ENCODE measurements at regions not wholly inside any gene's neighbourhood (a gene's known extent, or its start where the extent isn't known, plus 50 kb on each side); places are given as distances from the start of the nearest gene placed in this dataset.
"Not testable (repeated sequence)": the region's sequence is repeated elsewhere in the genome, so short reads cannot be mapped to it uniquely, and the experiment has no call there.

DNA sequence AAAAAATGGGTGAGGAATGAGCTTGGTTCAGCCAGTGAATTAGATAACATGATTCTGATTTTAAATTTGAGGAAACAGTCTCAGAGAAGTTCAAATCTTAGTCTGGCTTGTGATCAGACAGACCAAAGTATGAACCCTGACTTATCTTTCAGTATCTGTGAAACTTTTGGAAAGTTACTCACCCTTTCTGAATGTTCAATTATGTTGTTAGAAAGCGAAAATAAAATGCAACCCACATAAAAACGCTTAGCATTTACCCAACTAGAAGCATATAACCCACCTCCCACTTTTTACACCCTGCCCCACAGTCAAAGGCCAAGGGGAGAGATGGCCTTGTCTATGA lies 319.7 kb downstream of the SPATA31A1 start:
- not testable (repeated sequence) for DNase-seq

DNA sequence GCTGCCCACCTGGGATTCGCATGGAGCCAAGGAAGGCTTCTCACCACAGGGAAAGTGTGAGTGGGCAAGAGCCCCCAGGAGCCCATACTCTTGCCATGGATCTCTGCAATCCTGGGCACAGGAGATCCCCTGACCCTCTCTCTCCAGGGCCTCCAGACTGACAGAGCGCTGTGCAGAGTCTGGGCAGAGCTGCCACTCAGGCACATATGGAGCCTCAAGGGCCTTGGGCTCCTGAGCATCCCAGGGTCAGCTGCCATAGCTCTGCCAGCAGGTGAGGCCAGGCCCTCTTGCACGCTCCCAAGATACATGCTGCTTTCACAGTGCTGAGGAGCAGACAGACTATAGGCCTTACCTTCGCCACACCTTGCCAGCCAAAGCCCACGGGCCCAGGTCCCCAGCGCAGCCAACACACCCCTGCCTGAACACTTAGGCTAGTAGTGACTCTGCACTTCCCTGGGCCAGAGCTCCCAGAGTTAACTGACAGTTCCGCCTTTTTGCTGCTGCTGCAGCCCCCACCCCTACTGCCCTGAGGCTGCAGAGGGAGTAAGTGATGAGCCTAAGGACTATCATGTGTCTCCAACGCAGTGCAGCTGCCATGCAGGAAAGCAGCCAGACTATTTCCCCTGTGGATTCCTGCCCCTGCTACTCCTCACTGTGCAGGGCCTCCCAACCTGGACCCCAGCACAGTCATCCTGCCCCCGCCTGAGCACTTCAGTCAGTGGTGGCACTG lies 323.2 kb downstream of the SPATA31A1 start:
- DNase-seq: not testable (repeated sequence)

DNA sequence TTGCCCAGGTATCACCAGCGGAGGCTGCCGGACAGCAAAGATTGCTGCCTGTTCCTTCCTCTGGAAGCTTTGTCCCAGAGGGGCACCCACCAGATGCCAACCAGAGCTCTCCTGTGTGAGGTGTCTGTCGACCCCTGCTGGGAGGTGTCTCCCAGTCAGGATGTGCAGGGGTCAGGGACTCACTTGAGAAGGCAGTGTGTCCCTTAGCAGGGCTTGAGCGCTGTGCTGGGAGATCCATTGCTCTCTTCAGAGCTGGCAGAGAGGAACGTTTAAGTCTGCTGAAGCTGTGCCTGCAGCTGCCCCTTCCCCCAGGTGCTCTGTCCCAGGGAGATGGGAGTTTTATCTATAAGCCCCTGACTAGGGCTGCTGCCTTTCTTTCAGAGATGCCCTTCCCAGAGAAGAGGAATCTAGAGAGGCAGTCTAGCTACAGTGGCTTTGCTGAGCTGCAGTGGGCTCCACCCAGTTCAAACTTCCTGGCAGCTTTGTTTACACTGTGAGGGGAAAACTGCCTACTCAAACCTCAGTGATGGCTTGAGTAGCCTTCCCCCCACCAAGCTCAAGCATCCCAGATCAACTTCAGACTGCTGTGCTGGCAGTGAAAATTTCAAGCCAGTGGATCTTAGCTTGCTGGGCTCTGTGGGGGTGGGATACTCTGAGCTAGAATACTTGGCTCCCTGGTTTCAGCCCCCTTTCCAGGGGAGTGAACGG lies 325.4 kb downstream of the SPATA31A1 start:
- not testable (repeated sequence) for DNase-seq

- not testable (repeated sequence) for DNase-seq
These were observed 373.4 kb downstream of the SPATA31A1 start for GRCh38 chr9:39728862-39729261.

GRCh38 chr9:39744898-39745297 lies 389.4 kb downstream of the SPATA31A1 start:
- not testable (repeated sequence) for DNase-seq

DNA sequence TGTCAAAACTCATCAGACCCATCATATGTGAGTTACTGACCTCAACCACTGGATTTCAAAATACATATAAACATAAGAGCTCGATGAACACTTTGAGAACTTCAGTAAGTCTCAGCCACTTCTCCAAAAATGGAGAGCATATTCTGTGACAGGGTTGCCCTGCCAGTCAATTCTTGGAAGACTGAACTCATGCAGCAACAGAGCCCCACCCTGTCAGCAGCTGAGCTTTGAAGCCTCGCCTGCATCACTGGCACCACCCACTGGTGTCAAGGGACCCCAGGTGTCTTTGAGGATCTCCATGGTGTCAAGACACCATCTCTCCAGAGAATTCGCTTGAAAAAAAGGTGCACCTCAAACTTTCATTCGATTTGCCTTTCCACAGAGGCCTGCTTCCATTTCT lies 420.1 kb downstream of the SPATA31A1 start:
- not testable (repeated sequence) for DNase-seq

DNA sequence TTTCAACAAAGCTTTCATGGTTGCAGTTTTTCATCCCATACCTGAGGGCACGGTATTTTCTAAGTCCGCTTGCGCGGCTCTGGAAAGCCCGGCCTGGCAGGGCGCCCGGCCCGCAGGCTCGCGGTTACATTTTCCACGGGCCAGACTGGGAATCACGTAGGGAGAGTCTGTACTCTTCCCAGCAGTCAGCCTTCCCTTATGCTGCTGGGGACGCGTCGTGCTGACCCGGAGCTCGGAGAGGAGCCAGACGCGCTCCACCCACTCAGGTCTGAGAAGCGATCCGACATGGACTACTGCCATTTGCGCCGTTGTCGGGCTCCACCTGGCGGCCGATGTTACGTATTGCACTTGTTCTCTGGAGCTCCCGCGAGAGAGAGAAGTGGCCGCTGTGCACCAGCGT lies 435.9 kb downstream of the SPATA31A1 start:
- DNase-seq: peak; percentile 3

DNA sequence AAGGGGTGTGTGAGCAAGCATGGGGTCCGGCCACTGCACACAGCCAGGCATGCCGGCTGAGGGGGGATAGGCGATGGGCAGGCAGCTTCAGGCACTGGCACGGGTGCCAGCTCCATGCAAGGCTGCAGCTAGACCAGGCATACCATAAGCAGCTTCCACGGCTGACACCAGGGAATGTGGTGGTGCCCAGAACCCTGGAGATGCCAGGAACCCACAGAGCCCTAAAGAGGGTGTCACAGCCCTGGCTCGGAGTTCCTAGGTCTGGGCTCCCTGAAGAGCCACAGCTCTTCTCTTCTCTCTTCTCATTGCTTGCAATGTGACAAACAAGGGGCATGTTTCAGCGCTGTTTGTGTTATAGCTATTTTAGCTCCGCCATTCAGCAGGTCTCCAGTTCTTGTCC lies 442.5 kb downstream of the SPATA31A1 start:
- not testable (repeated sequence) for DNase-seq

DNA sequence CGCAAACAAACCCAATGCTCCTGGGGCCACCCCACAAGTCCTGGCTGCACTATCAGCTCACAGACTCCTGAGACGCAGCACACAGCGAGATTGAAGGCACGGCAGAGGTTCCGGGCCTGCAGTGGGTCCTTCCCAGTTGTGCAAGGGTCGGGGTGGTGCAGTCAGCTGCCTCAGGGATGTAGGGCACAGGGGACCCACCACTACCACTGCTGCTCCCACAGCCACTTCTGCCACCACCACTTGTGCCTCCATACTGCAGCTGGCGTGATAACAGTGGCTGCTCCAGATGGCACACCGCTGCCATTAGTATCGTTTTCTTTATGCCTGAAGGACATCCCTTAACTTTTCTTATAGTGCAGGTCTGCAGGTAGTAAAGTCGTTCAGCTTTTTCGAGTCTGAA lies 443.8 kb downstream of the SPATA31A1 start:
- not testable (repeated sequence) for DNase-seq

DNA sequence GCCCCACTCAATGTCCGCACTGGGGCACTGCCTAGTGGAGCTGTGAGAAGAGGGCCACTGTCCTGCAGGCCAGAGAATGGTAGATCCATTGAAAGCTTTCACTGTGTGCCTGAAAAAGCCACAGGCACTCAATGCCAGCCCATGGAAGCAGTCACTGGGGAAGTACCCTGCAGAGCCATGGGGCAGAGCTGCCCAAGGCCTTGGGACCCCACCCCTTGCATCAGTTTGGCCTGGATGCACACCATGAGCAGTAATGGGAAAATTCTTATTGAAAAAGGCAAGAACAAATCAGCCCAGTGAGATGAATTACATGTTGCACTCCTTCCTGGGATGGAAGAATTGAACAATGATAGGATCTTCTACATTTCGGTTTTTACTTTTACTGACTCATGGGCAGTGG lies 447.1 kb downstream of the SPATA31A1 start:
- not testable (repeated sequence) for DNase-seq

GRCh38 chr9:39809401-39810226 lies 454.1 kb downstream of the SPATA31A1 start:
- peak; percentile 48 for DNase-seq

DNA sequence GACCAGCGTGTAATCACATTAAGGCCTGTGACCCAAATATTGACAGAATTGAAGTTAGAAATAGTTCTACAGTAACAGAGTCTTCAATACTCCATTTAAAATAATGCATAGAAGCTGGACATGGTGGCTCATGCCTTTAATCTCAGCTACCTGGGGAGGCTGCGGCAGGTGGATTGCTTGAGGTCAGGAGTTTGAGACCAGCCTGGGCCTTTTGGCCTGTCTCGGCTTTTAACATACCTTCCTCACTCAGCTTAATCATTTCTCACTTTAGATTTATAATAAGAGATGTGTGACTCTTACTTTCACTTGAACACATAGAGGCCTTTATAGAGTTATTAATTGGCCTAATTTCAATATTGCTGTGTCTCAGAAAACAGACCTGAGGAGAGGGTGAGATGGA lies 454.9 kb downstream of the SPATA31A1 start:
- DNase-seq: not testable (repeated sequence)

- DNase-seq: not testable (repeated sequence)
These were observed 456.1 kb downstream of the SPATA31A1 start for GRCh38 chr9:39811615-39812014.

DNA sequence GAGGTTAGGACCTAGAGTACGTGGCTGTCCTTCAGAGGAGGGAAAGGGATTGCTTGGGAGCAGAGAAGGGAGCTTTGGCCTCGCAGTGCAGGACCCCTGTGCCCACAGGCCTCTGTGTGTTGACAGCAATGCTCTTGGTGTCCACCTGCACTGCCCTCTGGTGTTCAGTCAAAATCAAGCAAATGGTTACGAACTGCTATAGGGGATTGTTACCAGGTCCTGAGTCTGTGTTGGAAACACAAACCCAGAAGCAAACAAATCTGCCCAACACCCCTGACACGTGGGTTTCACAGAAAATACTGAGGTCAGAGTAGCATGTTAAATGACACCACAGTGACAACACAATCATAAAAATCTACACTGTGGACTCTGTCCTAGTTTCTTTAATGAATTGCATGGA lies 473.0 kb downstream of the SPATA31A1 start:
- DNase-seq: not testable (repeated sequence)
